Cardiac muscle cell (in vitro differentiated cells and primary cell): ENCODE measurements at regions not wholly inside any gene's neighbourhood (a gene's known extent, or its start where the extent isn't known, plus 50 kb on each side); places are given as distances from the start of the nearest gene placed in this dataset.
"Not testable (repeated sequence)": the region's sequence is repeated elsewhere in the genome, so short reads cannot be mapped to it uniquely, and the experiment has no call there.

Experiments
- DNase-seq, 2 donors: peaks; one replicate each; pipeline versions ENCODE4 v3.0.0 to v3.0.0-alpha.2; 2010 to 2017; ENCODE audit warnings: low read depth in 1 of 2, low spot score in 1 of 2
- H3K27ac ChIP-seq: fragments of 200-600 bp; sonication (generic); 2 replicates; pipeline ENCODE4 v1.5.1; 2016
- H3K27me3 ChIP-seq: fragments of 200-600 bp; sonication (generic); 2 replicates; pipeline ENCODE4 v1.6.0; 2016; ENCODE audit warnings: control low read depth
- H3K36me3 ChIP-seq: fragments of 200-600 bp; sonication (generic); 2 replicates; pipeline ENCODE4 v1.5.1; 2016; ENCODE audit warnings: control low read depth
- H3K4me1 ChIP-seq: fragments of 200-600 bp; sonication (generic); 2 replicates; pipeline ENCODE4 v1.8.1; 2017; ENCODE audit warnings: low read depth, mild to moderate bottlenecking, mixed run types
- H3K4me3 ChIP-seq: fragments of 200-600 bp; sonication (generic); 2 replicates; pipeline ENCODE4 v1.5.1; 2016; ENCODE audit warnings: mild to moderate bottlenecking
- H3K9me3 ChIP-seq: fragments of 200-600 bp; sonication (generic); 2 replicates; pipeline ENCODE4 v1.5.1; 2017; ENCODE audit warnings: low read depth, mild to moderate bottlenecking, control low read depth
- CTCF ChIP-seq: IDR thresholded peaks from 2 replicates; pipeline ENCODE4 v1.5.1; 2012; ENCODE audit warnings: low read depth, mild to moderate bottlenecking, low read length

DNA sequence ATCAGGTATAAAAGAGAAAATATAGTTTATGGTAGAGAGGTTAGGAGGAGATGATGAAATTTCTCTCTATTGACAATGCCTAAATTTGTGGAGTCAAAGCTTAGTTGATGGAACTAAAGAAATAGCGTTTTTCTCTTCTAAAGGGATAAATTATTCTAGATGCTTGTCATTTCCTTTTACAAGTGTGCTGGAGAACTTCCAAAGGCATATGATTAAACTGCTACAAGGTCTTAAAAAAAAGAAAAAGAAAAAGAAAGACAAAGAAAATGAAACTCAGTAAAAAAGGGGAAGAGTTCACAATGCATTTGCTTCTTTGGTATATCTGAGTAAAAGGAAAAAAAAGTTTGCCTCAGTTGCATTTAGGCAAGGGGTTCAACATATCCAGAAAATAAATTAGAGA is 499.8 kb upstream of the PTCHD4 start:
- Histone ChIP-seq H3K4me3 (no peak overlapping the region), H3K27me3 (no peaks in the 10 kb centered on the region), H3K4me1 (no peaks in the 10 kb centered on the region), H3K36me3 (no peaks in the 10 kb centered on the region), H3K27ac (no peak overlapping the region), H3K9me3 (no peaks in the 10 kb centered on the region)
- no peak for TF ChIP-seq CTCF
- peak in 1 of 2 donors; percentile 20 for DNase-seq

DNA sequence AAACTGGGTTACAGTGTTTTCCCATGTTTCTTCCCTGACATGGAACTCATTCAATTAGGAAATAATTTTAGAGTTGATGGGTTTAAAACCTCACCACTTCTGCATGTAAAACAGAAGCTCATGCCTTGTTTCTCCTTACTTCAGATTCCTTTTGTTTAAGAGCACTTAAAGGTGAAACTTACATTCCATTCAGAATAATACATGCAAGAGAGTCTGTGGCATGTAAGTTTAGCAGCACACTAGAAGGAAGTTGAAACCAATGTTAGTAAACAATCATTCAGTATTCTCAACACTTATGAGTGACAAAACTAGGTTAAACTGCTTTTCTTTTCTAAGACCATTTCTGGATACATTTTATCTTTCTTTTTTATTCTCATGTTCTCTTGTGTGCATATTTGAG is 495.6 kb upstream of the PTCHD4 start:
- Histone ChIP-seq H3K27me3 (no peaks in the 10 kb centered on the region), H3K4me1 (no peaks in the 10 kb centered on the region), H3K36me3 (no peaks in the 10 kb centered on the region), H3K9me3 (no peaks in the 10 kb centered on the region), H3K4me3 (no peak overlapping the region), H3K27ac (no peak overlapping the region)
- TF ChIP-seq CTCF = no peak
- DNase-seq = no peak

DNA sequence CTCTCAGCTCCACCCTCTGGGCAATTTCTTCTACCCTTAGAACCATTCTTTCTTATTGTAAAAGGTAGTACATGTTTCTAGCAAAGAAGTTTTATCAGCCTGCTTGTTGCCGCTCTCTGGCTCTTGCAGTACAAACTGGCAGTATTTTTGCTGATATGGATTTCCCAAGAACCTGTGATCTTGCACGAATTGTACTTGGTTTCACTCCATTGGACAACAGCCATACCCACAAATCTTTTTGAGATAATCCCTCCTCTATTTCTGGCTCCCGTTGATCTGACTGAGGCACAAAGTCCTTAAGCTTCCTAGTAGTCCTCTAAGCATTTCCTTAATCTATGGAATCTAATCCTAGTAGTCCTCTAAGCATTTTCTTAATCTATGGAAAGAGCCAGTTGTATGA is 487.0 kb upstream of the PTCHD4 start:
- Histone ChIP-seq H3K27me3 (no peaks in the 10 kb centered on the region), H3K4me3 (no peak overlapping the region), H3K27ac (no peak overlapping the region), H3K4me1 (no peaks in the 10 kb centered on the region), H3K36me3 (no peaks in the 10 kb centered on the region), H3K9me3 (no peaks in the 10 kb centered on the region)
- no peak for TF ChIP-seq CTCF
- peak in 1 of 2 donors; percentile 81 for DNase-seq

- no peak overlapping the region for H3K4me3 ChIP-seq
- DNase-seq = no peak
- H3K36me3 ChIP-seq = no peaks in the 10 kb centered on the region
- H3K27ac ChIP-seq = no peak overlapping the region
- no peaks in the 10 kb centered on the region for H3K4me1 ChIP-seq
- no peaks in the 10 kb centered on the region for H3K9me3 ChIP-seq
- TF ChIP-seq CTCF = no peak
- no peaks in the 10 kb centered on the region for H3K27me3 ChIP-seq
Observed at GRCh38 chr6:48596830-48597229, 485.8 kb upstream of the PTCHD4 start.

DNA sequence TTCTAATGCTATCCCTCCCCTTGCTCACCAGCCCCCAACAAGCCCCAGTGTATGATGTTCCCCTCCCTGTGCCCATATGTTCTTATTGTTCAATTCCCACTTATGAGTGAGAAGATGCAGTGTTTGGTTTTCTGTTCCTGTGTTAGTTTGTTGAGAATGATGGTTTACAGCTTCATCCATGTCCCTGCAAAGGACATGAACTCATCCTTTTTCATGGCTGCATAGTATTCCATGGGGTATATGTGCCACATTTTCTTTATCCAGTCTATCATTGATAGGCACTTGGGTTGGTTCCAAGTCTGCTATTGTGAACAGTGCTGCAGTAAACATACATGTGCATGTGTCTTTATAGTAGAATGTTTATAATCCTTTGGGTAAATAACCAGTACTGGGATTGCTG is 480.2 kb upstream of the PTCHD4 start:
- not testable (repeated sequence) for DNase-seq, H3K4me3 ChIP-seq, H3K27ac ChIP-seq

DNA sequence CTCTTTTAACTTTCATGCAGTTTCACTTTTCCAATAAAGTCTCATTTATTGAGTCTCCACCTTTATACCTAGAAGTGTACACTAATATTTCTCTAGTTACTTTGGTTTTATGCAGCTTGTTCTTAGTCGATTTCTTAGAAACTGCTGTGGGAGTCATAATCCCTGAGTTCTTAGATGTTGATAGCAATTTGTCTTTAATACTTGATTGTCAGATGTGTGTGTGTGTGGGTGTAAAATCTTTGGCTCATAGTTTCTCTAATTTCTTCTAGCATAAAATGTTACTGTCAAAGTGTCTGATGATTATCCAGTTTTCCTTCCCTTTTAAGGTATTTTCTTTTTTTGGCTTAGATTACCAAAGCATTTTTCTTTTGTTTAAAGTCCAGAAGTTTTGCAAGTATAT is 473.8 kb upstream of the PTCHD4 start:
- Histone ChIP-seq H3K36me3 (no peaks in the 10 kb centered on the region), H3K9me3 (no peaks in the 10 kb centered on the region), H3K27ac (no peak overlapping the region), H3K4me3 (no peak overlapping the region), H3K4me1 (no peaks in the 10 kb centered on the region), H3K27me3 (no peaks in the 10 kb centered on the region)
- no peak for DNase-seq
- TF ChIP-seq CTCF = no peak

More for the DNA sequence above, 480.2 kb upstream of the PTCHD4 start:
- H3K9me3 ChIP-seq, H3K4me1 ChIP-seq, H3K27me3 ChIP-seq, H3K36me3 ChIP-seq: not testable (repeated sequence)
